RWPE2 (cell line): ENCODE measurements at regions not wholly inside any gene's neighbourhood (a gene's known extent, or its start where the extent isn't known, plus 50 kb on each side); places are given as distances from the start of the nearest gene placed in this dataset.

Experiments used
- ATAC-seq: fragments of 200-7000 bp; cut with Tn5 transposase; 3 replicates; pipeline ENCODE4 v1.9.1; 2021; ENCODE audit warnings: low read depth
- DNase-seq: peaks from one replicate; pipeline ENCODE4 v3.0.0-alpha.2; 2020; ENCODE audit warnings: low spot score
- H3K27ac ChIP-seq: fragments of 450-650 bp; 2 replicates; pipeline ENCODE4 v1.5.1; 2017; ENCODE audit warnings: mild to moderate bottlenecking; ENCODE audit not compliant: poor library complexity, severe bottlenecking
- H3K27me3 ChIP-seq: fragments of 250-450 bp; sonication (Bioruptor Pico); 2 replicates; pipeline ENCODE4 v1.5.1; 2021; ENCODE audit warnings: mild to moderate bottlenecking, moderate library complexity; ENCODE audit not compliant: insufficient read depth, poor library complexity, severe bottlenecking
- H3K36me3 ChIP-seq: fragments of 250-450 bp; sonication (Bioruptor Pico); 2 replicates; pipeline ENCODE4 v1.5.1; 2020; ENCODE audit warnings: low read depth, mild to moderate bottlenecking, moderate library complexity
- H3K4me1 ChIP-seq: fragments of 250-450 bp; sonication (Bioruptor Pico); 2 replicates; pipeline ENCODE4 v1.5.1; 2021; ENCODE audit warnings: mild to moderate bottlenecking, moderate library complexity; ENCODE audit not compliant: insufficient read depth, poor library complexity, severe bottlenecking
- H3K4me3 ChIP-seq: fragments of 250-450 bp; sonication (Bioruptor Pico); 2 replicates; pipeline ENCODE4 v1.5.1; 2021; ENCODE audit warnings: mild to moderate bottlenecking, moderate library complexity; ENCODE audit not compliant: severe bottlenecking
- H3K9me3 ChIP-seq: fragments of 250-450 bp; sonication (Bioruptor Pico); 2 replicates; pipeline ENCODE4 v1.5.1; 2021; ENCODE audit warnings: mild to moderate bottlenecking, moderate library complexity; ENCODE audit not compliant: severe bottlenecking
- TF ChIP-seq, protein P1 (sequence below): fragments of 450-650 bp; IDR thresholded peaks from one replicate; pipeline ENCODE4 v1.5.1; 2017; ENCODE audit warnings: mild to moderate bottlenecking, moderate library complexity; ENCODE audit not compliant: poor library complexity, severe bottlenecking

- Histone ChIP-seq H3K4me3 (no peak overlapping the region), H3K27me3 (peaks cover 6% of the 10 kb centered on the region), H3K4me1 (no peaks in the 10 kb centered on the region), H3K9me3 (no peaks in the 10 kb centered on the region), H3K27ac (no peak overlapping the region), H3K36me3 (no peaks in the 10 kb centered on the region)
- ATAC-seq, result no peak
- TF ChIP-seq, protein P1, sequence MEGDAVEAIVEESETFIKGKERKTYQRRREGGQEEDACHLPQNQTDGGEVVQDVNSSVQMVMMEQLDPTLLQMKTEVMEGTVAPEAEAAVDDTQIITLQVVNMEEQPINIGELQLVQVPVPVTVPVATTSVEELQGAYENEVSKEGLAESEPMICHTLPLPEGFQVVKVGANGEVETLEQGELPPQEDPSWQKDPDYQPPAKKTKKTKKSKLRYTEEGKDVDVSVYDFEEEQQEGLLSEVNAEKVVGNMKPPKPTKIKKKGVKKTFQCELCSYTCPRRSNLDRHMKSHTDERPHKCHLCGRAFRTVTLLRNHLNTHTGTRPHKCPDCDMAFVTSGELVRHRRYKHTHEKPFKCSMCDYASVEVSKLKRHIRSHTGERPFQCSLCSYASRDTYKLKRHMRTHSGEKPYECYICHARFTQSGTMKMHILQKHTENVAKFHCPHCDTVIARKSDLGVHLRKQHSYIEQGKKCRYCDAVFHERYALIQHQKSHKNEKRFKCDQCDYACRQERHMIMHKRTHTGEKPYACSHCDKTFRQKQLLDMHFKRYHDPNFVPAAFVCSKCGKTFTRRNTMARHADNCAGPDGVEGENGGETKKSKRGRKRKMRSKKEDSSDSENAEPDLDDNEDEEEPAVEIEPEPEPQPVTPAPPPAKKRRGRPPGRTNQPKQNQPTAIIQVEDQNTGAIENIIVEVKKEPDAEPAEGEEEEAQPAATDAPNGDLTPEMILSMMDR, result no peak
- no peak for DNase-seq
Observed at GRCh38 chr18:43917520-43917919, 640.2 kb upstream of the SYT4 start.

DNA sequence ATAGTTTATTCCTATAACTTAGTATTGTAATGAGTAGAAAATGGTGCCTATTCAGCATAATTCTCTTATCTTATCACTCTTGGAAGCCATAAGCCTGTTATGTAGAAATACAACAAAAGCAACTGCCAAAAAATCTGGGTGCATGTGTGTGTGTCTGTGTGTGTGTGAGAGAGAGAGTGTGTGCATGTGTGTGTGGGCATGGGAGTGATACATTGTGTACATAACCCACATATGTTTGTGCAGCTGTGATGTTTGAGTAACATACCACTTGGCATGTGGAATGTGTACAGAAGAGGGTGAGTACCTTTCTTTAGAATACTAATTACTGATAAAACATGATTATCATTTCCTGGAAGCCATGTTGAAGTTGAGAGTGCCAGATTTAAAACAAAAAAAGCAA, 642.3 kb upstream of the SYT4 start:
- no peaks in the 10 kb centered on the region for H3K4me1 ChIP-seq
- no peaks in the 10 kb centered on the region for H3K36me3 ChIP-seq
- H3K27me3 ChIP-seq, result peaks cover 6% of the 10 kb centered on the region
- TF ChIP-seq, protein P1, result no peak
- H3K4me3 ChIP-seq, result no peak overlapping the region
- ATAC-seq, result no peak
- DNase-seq, result no peak
- no peak overlapping the region for H3K27ac ChIP-seq
- no peaks in the 10 kb centered on the region for H3K9me3 ChIP-seq

- no peak overlapping the region for H3K27ac ChIP-seq
- no peaks in the 10 kb centered on the region for H3K9me3 ChIP-seq
- H3K4me3 ChIP-seq, result no peak overlapping the region
- DNase-seq (no peak), ATAC-seq (no peak)
- no peaks in the 10 kb centered on the region for H3K4me1 ChIP-seq
- no peaks in the 10 kb centered on the region for H3K27me3 ChIP-seq
- TF ChIP-seq, protein P1, result no peak
- H3K36me3 ChIP-seq, result no peaks in the 10 kb centered on the region
Observed at GRCh38 chr18:43931439-43931838, 654.1 kb upstream of the SYT4 start.

DNA sequence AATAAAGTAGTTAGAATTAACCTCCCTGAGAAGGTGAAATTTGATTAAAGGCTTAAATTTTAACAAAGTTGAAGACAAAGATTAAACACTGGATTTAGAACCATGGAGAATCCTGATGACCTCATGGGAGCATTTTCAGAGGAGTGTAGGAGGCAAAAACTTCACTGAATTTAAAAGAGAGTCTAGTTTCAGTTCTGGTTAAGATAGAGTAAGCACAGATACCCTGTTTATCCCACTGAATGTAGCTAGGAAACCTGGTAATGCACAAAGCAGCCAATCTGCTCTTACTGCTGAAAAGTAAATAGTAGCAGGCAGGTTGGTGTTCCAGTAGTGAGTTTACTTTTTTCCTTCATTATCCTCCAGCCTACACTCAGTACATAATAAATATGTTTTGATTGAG, 654.9 kb upstream of the SYT4 start:
- Histone ChIP-seq H3K4me3 (no peak overlapping the region), H3K36me3 (no peaks in the 10 kb centered on the region), H3K27me3 (no peaks in the 10 kb centered on the region), H3K9me3 (no peaks in the 10 kb centered on the region), H3K4me1 (no peaks in the 10 kb centered on the region), H3K27ac (no peak overlapping the region)
- no peak for ATAC-seq
- TF ChIP-seq, protein P1, result no peak
- no peak for DNase-seq

GRCh38 chr18:43933177-43933576, 655.9 kb upstream of the SYT4 start:
- no peaks in the 10 kb centered on the region for H3K9me3 ChIP-seq
- H3K27ac ChIP-seq, result no peak overlapping the region
- H3K4me1 ChIP-seq, result no peaks in the 10 kb centered on the region
- DNase-seq, result no peak
- TF ChIP-seq, protein P1, result no peak
- no peaks in the 10 kb centered on the region for H3K27me3 ChIP-seq
- ATAC-seq, result no peak
- H3K4me3 ChIP-seq, result no peak overlapping the region
- H3K36me3 ChIP-seq, result no peaks in the 10 kb centered on the region
